ENCODE measurements at regions not wholly inside any gene's neighbourhood (a gene's known extent, or its start where the extent isn't known, plus 50 kb on each side); places are given as distances from the start of the nearest gene placed in this dataset.

DNA sequence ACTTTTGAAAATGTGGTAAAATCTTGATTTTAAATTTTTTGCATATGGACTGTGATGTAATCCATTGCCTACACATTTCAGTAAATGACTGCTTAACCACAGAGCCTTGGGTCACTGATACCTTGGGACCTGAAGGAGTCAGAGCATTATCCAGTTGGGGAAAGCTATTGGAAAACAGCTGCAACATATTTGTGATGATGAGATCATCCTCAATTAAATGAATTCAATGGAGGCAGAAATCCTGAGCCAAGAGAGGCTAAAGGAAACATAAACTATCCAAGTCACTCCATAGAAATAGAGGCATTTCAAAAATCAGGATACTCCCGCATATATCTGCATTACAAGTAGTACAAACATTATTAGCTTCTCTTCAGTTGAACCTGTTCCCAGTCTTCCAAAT, 99.8 kb upstream of the PRMT6 start:
- no peak overlapping the region for H3K9ac ChIP-seq (ENCODE audit: low read length)
- no peak overlapping the region for H3K27ac ChIP-seq (ENCODE audit: low read depth, low read length)
- H3K4me1 ChIP-seq (ENCODE audit: control insufficient read depth, insufficient read depth, low read length), result no peaks in the 10 kb centered on the region
- no peak overlapping the region for H3K4me3 ChIP-seq (ENCODE audit: low read length)
- H3K27me3 ChIP-seq (ENCODE audit: control insufficient read depth, insufficient read depth, low read length), result no peaks in the 10 kb centered on the region
- H3K36me3 ChIP-seq (ENCODE audit: control insufficient read depth, insufficient read depth, low read length), result no peaks in the 10 kb centered on the region

DNA sequence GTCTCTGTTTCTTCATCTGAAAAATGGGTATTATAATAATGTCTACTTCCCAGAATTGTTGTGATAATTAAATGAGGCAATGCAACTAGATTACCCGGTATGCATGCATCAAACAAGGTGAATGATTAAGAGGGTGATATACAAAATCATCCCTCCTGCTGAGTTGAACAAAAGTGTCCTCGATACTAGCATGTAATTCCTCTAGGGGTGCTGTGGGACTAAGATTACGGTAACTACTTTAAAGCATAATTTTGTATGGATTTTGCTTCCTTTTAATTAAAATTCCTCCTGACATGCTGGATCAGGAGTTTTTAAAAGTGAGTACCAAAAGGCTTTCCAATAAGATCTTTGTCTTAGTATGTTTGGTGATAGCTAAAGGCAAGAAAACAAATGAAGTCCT, 98.7 kb upstream of the PRMT6 start:
- Histone ChIP-seq H3K9ac (ENCODE audit: low read length) (no peak overlapping the region), H3K36me3 (ENCODE audit: control insufficient read depth, insufficient read depth, low read length) (no peaks in the 10 kb centered on the region), H3K27ac (ENCODE audit: low read depth, low read length) (no peak overlapping the region), H3K27me3 (ENCODE audit: control insufficient read depth, insufficient read depth, low read length) (no peaks in the 10 kb centered on the region), H3K4me3 (ENCODE audit: low read length) (no peak overlapping the region), H3K4me1 (ENCODE audit: control insufficient read depth, insufficient read depth, low read length) (no peaks in the 10 kb centered on the region)

DNA sequence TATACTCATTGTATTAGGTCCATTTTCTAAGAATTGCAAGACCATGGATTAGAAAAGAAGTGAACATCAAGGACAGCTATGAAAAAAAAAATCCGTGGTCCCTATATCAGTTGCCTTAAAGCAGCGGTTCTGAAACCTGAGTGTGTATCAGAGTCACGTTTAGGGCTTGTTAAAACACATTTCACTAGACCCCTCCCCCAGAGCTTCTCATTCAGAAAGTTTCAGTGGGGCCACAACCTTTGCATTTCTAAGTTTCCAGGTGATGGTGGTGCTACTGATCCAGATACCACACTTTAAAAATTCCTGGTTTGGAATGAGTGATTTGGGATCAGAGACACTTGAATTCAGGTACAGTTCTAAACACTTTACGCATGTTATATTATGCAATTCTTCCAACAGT, 96.1 kb upstream of the PRMT6 start:
- no peaks in the 10 kb centered on the region for H3K27me3 ChIP-seq (ENCODE audit: control insufficient read depth, insufficient read depth, low read length)
- no peak overlapping the region for H3K27ac ChIP-seq (ENCODE audit: low read depth, low read length)
- no peak overlapping the region for H3K9ac ChIP-seq (ENCODE audit: low read length)
- no peaks in the 10 kb centered on the region for H3K36me3 ChIP-seq (ENCODE audit: control insufficient read depth, insufficient read depth, low read length)
- no peaks in the 10 kb centered on the region for H3K4me1 ChIP-seq (ENCODE audit: control insufficient read depth, insufficient read depth, low read length)
- H3K4me3 ChIP-seq (ENCODE audit: low read length), result no peak overlapping the region

DNA sequence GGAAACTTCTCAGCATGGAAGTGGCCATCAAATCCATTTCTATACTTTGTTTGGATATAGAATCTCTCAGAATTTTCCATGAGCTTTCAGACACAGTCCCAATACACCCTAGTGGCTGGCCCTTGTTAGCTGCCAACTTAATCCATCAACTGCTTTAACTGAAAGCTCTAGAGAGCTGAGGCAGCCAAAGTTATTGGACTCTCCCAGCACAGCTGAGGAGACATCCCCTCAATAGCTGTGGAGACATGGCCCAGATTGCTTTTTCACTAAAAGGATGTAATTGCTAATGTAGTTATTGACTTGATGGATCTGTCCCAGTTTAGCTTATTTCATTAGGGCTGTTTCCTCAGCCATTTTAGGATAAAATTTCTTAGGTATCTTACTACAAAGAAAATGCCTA, 94.8 kb upstream of the PRMT6 start:
- H3K9ac ChIP-seq (ENCODE audit: low read length), result no peak overlapping the region
- H3K27ac ChIP-seq (ENCODE audit: low read depth, low read length), result no peak overlapping the region
- H3K4me1 ChIP-seq (ENCODE audit: control insufficient read depth, insufficient read depth, low read length), result no peaks in the 10 kb centered on the region
- no peaks in the 10 kb centered on the region for H3K36me3 ChIP-seq (ENCODE audit: control insufficient read depth, insufficient read depth, low read length)
- no peaks in the 10 kb centered on the region for H3K27me3 ChIP-seq (ENCODE audit: control insufficient read depth, insufficient read depth, low read length)
- H3K4me3 ChIP-seq (ENCODE audit: low read length), result no peak overlapping the region

DNA sequence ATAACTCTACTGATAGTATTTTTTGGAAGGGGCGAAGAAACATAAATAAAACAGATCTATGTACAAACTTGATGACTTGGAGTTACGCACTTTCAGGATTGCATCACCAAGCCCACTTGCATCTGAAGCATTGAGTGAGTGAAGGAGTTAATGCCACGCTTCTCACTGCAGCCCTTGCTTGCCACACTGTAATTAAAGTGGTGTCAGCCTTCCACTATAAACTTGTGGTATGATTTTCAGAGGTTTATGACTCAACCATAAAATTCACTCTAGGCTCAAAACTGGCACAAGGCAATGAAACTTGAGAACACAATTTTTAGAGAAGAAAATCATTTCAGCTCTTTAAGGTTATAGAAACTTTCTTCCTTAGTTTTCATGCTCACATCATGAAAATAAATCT, 93.9 kb upstream of the PRMT6 start:
- H3K36me3 ChIP-seq (ENCODE audit: control insufficient read depth, insufficient read depth, low read length), result no peaks in the 10 kb centered on the region
- H3K27ac ChIP-seq (ENCODE audit: low read depth, low read length), result no peak overlapping the region
- H3K4me1 ChIP-seq (ENCODE audit: control insufficient read depth, insufficient read depth, low read length), result no peaks in the 10 kb centered on the region
- H3K4me3 ChIP-seq (ENCODE audit: low read length), result no peak overlapping the region
- H3K9ac ChIP-seq (ENCODE audit: low read length), result no peak overlapping the region
- H3K27me3 ChIP-seq (ENCODE audit: control insufficient read depth, insufficient read depth, low read length), result no peaks in the 10 kb centered on the region

DNA sequence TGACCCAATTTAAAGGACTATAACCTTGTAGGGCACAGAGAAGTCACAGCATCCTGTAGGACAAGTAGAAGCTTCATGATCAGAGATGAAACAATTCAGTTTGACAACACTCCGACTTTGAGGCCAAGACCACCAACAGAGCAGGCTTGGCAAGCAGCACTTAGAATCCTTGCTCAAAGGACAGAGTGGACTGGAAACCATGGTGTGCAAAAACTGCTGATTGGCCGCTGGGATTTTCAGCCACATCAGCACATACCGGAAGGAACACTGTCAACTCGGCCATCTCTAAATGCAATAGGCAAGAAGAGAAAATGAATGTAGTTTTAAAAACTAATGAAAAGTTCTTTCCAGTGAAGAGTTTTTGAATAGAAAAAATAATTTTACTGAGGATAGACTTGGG, 92.0 kb upstream of the PRMT6 start:
- Histone ChIP-seq H3K9ac (ENCODE audit: low read length) (no peak overlapping the region), H3K36me3 (ENCODE audit: control insufficient read depth, insufficient read depth, low read length) (no peaks in the 10 kb centered on the region), H3K4me3 (ENCODE audit: low read length) (no peak overlapping the region), H3K27me3 (ENCODE audit: control insufficient read depth, insufficient read depth, low read length) (no peaks in the 10 kb centered on the region), H3K27ac (ENCODE audit: low read depth, low read length) (no peak overlapping the region), H3K4me1 (ENCODE audit: control insufficient read depth, insufficient read depth, low read length) (no peaks in the 10 kb centered on the region)

DNA sequence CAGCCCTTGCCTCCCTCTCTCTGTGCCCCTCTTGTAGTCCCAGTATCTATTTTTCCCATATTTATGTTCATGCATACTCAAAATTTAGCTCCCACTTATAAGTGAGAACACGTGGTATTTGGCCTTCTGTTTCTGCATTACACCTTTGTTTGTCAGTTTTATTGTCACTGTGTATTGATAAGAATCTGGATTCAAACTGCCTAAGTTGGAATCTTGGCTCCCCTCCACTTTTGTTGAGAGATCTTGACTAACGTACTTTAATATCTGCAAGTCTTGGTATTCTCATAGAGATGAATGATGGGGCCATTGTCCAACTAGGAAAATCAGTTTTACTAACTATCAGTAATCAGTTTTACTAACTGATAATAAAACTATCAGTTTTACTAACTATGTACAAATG, 87.8 kb upstream of the PRMT6 start:
- no peaks in the 10 kb centered on the region for H3K27me3 ChIP-seq (ENCODE audit: control insufficient read depth, insufficient read depth, low read length)
- peaks cover 2% of the 10 kb centered on the region for H3K4me1 ChIP-seq (ENCODE audit: control insufficient read depth, insufficient read depth, low read length)
- no peak overlapping the region for H3K4me3 ChIP-seq (ENCODE audit: low read length)
- no peaks in the 10 kb centered on the region for H3K36me3 ChIP-seq (ENCODE audit: control insufficient read depth, insufficient read depth, low read length)
- H3K27ac ChIP-seq (ENCODE audit: low read depth, low read length), result no peak overlapping the region
- H3K9ac ChIP-seq (ENCODE audit: low read length), result no peak overlapping the region

DNA sequence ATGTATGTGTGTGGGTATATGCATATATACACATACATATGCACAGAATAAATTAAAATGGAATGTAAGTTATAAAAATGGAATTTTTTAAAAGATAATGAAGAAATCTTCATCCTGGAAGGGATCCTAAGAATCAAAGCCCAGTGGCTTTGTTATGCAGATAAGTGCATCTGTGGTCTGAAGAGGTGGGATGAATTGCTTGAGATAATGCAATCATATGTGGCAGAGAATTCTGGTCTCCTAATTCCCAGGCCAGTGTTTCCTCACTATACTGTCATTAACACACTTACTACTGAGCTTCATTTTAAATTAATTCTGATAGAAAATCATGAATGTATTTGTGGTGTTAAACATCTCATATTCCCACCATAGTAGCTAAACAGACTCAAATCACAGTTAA, 86.7 kb upstream of the PRMT6 start:
- peaks cover 2% of the 10 kb centered on the region for H3K4me1 ChIP-seq (ENCODE audit: control insufficient read depth, insufficient read depth, low read length)
- no peaks in the 10 kb centered on the region for H3K36me3 ChIP-seq (ENCODE audit: control insufficient read depth, insufficient read depth, low read length)
- H3K9ac ChIP-seq (ENCODE audit: low read length), result no peak overlapping the region
- H3K27me3 ChIP-seq (ENCODE audit: control insufficient read depth, insufficient read depth, low read length), result no peaks in the 10 kb centered on the region
- no peak overlapping the region for H3K27ac ChIP-seq (ENCODE audit: low read depth, low read length)
- H3K4me3 ChIP-seq (ENCODE audit: low read length), result no peak overlapping the region

DNA sequence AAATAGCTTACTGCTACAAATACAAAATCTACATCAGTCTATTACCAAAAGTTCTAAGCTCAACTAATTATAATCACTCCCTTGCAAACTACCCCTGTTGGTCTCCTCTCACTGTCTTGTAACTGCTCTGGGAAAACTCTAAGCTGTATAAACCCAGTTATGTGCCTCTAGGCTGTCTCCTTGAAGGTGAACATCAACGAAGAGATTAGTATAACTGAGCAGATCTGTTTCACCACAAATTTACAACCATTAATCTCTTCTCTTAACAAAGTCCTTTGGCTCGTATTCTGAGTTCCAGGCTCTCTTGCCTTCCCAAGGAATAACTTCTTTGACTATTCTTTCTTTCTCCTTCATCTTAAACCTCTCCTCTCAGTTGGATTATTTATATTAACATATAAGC, 84.4 kb upstream of the PRMT6 start:
- H3K36me3 ChIP-seq (ENCODE audit: control insufficient read depth, insufficient read depth, low read length), result no peaks in the 10 kb centered on the region
- H3K27me3 ChIP-seq (ENCODE audit: control insufficient read depth, insufficient read depth, low read length), result no peaks in the 10 kb centered on the region
- H3K27ac ChIP-seq (ENCODE audit: low read depth, low read length), result no peak overlapping the region
- no peak overlapping the region for H3K9ac ChIP-seq (ENCODE audit: low read length)
- no peak overlapping the region for H3K4me3 ChIP-seq (ENCODE audit: low read length)
- H3K4me1 ChIP-seq (ENCODE audit: control insufficient read depth, insufficient read depth, low read length), result peaks cover 2% of the 10 kb centered on the region

DNA sequence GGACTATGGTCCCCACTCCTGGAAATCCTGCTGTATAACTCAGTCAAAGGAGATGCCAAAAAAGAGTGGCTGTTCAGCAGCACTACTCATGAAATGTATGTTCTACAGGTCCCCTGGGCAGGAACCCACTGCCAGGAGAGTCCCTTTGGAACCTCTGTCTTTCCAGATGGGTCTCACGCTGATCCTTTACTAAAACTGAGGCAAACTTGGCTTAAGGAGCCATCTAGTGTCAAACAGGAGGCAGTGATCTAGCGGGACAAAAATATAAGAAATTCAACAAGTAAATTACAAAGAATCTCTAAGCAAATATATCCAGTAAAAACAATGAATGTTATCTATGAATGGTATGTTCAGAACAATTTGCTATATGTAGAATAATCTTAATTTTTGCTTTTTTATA, 80.5 kb upstream of the PRMT6 start:
- peaks cover 2% of the 10 kb centered on the region for H3K4me1 ChIP-seq (ENCODE audit: control insufficient read depth, insufficient read depth, low read length)
- H3K27me3 ChIP-seq (ENCODE audit: control insufficient read depth, insufficient read depth, low read length), result no peaks in the 10 kb centered on the region
- H3K36me3 ChIP-seq (ENCODE audit: control insufficient read depth, insufficient read depth, low read length), result no peaks in the 10 kb centered on the region
- no peak overlapping the region for H3K27ac ChIP-seq (ENCODE audit: low read depth, low read length)
- H3K4me3 ChIP-seq (ENCODE audit: low read length), result no peak overlapping the region
- H3K9ac ChIP-seq (ENCODE audit: low read length), result no peak overlapping the region

DNA sequence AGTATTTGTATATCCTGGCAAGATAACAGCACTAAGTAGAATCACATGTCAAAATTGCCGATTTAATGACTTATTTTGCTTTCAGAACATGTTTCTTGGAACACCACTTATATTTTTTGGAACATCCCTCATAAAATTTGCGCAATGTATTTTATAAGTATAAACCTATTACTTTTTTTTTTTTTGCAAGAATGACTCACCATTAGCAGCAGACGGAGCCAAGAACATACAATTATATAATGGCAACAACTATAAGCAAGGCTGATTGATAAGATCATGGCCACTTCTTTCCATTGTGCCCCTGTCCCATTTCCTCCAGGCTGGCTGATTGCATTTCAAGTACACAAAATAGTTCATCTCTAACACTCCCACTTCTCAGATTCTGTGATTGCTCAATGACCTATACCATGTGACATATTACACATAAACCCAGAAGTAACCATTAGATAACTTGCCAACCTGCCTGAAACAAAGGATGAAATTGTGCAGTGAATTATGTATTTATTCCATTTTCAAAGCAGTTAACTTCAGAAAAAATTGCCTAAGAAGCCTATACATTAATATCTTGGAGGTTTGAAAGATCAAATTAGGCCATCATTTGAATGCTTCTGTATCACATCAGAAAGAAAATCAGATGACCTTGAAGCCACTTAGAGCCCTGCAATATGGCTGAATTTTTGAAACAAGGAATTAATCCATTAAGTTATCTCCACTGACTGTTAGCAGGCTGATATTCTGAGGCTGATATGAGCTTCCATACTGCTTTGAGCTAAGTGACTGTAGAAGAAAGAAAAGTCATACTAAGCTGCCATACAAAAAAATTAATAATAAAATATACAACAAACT, 77.8 kb upstream of the PRMT6 start:
- Histone ChIP-seq H3K9ac (ENCODE audit: low read length) (no peak overlapping the region), H3K36me3 (ENCODE audit: control insufficient read depth, insufficient read depth, low read length) (no peaks in the 10 kb centered on the region), H3K27ac (ENCODE audit: low read depth, low read length) (no peak overlapping the region), H3K27me3 (ENCODE audit: control insufficient read depth, insufficient read depth, low read length) (no peaks in the 10 kb centered on the region), H3K4me1 (ENCODE audit: control insufficient read depth, insufficient read depth, low read length) (no peaks in the 10 kb centered on the region), H3K4me3 (ENCODE audit: low read length) (no peak overlapping the region)

DNA sequence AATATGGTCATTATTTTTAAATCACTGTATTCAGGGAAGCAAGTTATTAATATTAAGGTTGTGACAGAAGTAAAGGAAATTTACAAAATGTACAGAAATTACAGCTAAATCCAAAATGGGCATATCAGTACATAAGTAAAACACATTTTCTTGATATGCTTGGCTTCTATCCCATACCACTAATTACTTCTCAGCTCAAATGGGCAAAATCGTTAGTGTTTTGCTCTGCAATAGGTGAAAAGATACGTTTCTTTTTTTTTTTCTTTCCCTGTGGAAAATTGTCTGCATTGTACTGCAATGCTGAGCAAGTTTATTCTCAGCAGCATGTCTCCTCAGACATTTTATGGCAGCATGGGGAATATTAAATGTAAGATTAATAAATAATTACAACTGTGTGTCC, 77.1 kb upstream of the PRMT6 start:
- Histone ChIP-seq H3K4me1 (ENCODE audit: control insufficient read depth, insufficient read depth, low read length) (no peaks in the 10 kb centered on the region), H3K36me3 (ENCODE audit: control insufficient read depth, insufficient read depth, low read length) (no peaks in the 10 kb centered on the region), H3K27me3 (ENCODE audit: control insufficient read depth, insufficient read depth, low read length) (no peaks in the 10 kb centered on the region), H3K27ac (ENCODE audit: low read depth, low read length) (no peak overlapping the region), H3K9ac (ENCODE audit: low read length) (no peak overlapping the region), H3K4me3 (ENCODE audit: low read length) (no peak overlapping the region)

DNA sequence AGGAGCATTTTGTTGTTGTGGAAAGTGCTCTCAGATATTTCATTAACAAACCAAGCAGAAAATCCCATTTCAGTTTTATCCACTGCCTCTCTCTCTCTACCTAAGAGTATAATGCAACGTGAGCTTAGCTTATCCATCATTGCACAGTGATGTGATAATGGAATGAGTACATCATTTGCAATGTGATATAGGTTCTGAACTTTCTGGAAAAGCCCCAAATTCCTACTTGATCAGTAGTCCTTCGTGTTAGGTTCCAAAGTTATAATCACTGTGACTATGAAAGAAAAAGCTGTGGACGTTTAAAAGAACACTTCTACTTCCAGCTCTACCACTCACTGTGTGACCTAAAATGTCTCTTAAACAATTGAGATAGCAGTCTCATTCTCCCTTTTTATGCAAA, 76.4 kb upstream of the PRMT6 start:
- Histone ChIP-seq H3K36me3 (ENCODE audit: control insufficient read depth, insufficient read depth, low read length) (no peaks in the 10 kb centered on the region), H3K27me3 (ENCODE audit: control insufficient read depth, insufficient read depth, low read length) (no peaks in the 10 kb centered on the region), H3K9ac (ENCODE audit: low read length) (no peak overlapping the region), H3K27ac (ENCODE audit: low read depth, low read length) (no peak overlapping the region), H3K4me3 (ENCODE audit: low read length) (no peak overlapping the region), H3K4me1 (ENCODE audit: control insufficient read depth, insufficient read depth, low read length) (no peaks in the 10 kb centered on the region)
